Body of pancreas (tissue), 4 donors: ENCODE measurements at regions not wholly inside any gene's neighbourhood (a gene's known extent, or its start where the extent isn't known, plus 50 kb on each side); places are given as distances from the start of the nearest gene placed in this dataset.

ENCODE experiments used
- ATAC-seq: fragments of 150-250 bp; one replicate; pipeline ENCODE4 v1.9.1; 2016
- DNase-seq, 4 donors: peaks; one replicate each; pipeline ENCODE4 v3.0.0-alpha.2; 2019
- H3K27ac ChIP-seq, 4 donors: fragments of 200-600 bp; sonication (generic); 1 replicate in 3 of 4; 2 replicates in 1 of 4; pipeline versions ENCODE4 v1.5.1 to v1.6.1; 2016 to 2019; ENCODE audit warnings: mild to moderate bottlenecking in 1 of 4, mixed read lengths in 1 of 4, moderate library complexity in 1 of 4
- H3K27me3 ChIP-seq, 2 donors: fragments of 200-600 bp; sonication (generic); one replicate each; pipeline ENCODE4 v1.6.0; 2016; ENCODE audit warnings: mild to moderate bottlenecking in 1 of 2
- H3K36me3 ChIP-seq, 2 donors: fragments of 200-600 bp; sonication (generic); replicated peaks in 1 of 2; 2 replicates each; pipeline ENCODE4 v1.5.1; 2016; ENCODE audit warnings: low read depth in 2 of 2; ENCODE audit not compliant: insufficient read depth in 1 of 2
- H3K4me1 ChIP-seq: fragments of 200-600 bp; sonication (generic); one replicate; pipeline ENCODE4 v1.6.0; 2016
- H3K4me3 ChIP-seq, 2 donors: fragments of 200-600 bp; sonication (generic); 1 replicate in 1 of 2; 2 replicates in 1 of 2; pipeline ENCODE4 v1.5.1; 2016 to 2019
- H3K9me3 ChIP-seq, 3 donors: fragments of 200-600 bp; sonication (generic); 1 replicate in 2 of 3; 2 replicates in 1 of 3; pipeline ENCODE4 v1.5.1; 2016
- POLR2A ChIP-seq, 3 donors: fragments of 450-650 bp; IDR thresholded peaks; one replicate each; pipeline ENCODE4 v1.6.1; 2016; ENCODE audit warnings: antibody characterized with exemption in 3 of 3, mild to moderate bottlenecking in 2 of 3
- WGBS, 2 donors: methylation state at CpG; one replicate each; pipeline ENCODE4 v1.1.5; 2017; 5-methylcytosine and 5-hydroxymethylcytosine counted together
- intact Hi-C: fragments of 100-400 bp; cut with DNase I; formaldehyde crosslinking; loops from one replicate; pipeline ENCODE4 v1.15.1; 2023
- TF ChIP-seq, protein P1 (sequence below), 7 experiments: fragments of 450-650 bp in 4 of 7; fragments of 200-600 bp in 3 of 7; sonication (generic) in 3 of 7; IDR thresholded peaks; one replicate each; pipeline ENCODE4 v1.5.1; 2016 to 2019; ENCODE audit warnings: antibody characterized with exemption in 7 of 7

DNA sequence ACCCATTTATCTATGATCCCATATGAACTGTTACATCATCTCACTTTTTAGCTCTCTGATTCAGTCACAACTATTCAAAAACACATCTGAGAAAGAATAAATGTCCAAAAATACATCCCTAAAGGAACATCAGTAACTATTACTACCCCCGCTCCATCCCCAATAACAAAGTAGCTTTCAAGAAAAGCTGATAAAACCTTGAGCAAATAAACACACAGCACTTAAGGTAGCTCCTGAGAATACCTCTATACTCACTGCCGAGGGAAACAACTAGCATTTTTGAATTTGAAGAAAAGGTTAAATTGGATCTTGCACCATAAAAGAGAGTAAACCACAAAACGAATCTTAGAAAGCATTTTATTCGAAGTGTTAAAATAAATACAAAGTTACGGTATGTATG lies 63.4 kb downstream of the PMAIP1 start:
- H3K27ac ChIP-seq, result no peak overlapping the region
- H3K4me1 ChIP-seq, result peaks cover 7% of the 10 kb centered on the region
- DNase-seq, result no peak
- TF ChIP-seq POLR2A (IDR thresholded peaks at IDR 0.05), result no peak
- TF ChIP-seq, protein P1, sequence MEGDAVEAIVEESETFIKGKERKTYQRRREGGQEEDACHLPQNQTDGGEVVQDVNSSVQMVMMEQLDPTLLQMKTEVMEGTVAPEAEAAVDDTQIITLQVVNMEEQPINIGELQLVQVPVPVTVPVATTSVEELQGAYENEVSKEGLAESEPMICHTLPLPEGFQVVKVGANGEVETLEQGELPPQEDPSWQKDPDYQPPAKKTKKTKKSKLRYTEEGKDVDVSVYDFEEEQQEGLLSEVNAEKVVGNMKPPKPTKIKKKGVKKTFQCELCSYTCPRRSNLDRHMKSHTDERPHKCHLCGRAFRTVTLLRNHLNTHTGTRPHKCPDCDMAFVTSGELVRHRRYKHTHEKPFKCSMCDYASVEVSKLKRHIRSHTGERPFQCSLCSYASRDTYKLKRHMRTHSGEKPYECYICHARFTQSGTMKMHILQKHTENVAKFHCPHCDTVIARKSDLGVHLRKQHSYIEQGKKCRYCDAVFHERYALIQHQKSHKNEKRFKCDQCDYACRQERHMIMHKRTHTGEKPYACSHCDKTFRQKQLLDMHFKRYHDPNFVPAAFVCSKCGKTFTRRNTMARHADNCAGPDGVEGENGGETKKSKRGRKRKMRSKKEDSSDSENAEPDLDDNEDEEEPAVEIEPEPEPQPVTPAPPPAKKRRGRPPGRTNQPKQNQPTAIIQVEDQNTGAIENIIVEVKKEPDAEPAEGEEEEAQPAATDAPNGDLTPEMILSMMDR (IDR thresholded peaks at IDR 0.05), result no peak
- H3K9me3 ChIP-seq, result no peaks in the 10 kb centered on the region
- no peak for ATAC-seq
- 57% methylated on average over 5 of the region's 5 CpGs for WGBS, 2 donors
- intact Hi-C loops, result no loop called here
- no peak overlapping the region for H3K4me3 ChIP-seq
- no peaks in the 10 kb centered on the region for H3K36me3 ChIP-seq
- no peaks in the 10 kb centered on the region for H3K27me3 ChIP-seq

DNA sequence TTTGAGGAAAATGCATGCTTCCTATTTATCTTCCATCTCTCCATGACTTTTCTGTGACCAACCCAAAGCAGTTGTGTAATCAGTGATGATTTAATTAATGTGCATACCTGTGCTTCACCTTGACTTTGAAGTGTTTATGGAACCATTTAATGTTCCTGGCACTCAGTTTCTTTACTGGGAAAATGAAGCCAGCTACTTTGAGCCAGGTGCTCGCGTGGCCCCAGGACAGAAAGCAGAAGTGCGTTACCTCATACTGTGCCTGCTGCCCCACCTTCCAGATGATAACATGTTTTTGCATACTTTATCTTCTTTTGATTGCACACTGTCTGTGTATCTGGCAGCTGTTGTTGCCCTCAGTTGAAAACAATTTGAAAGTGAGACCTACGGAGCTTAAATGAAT lies 61.3 kb downstream of the PMAIP1 start:
- H3K4me1 ChIP-seq, result peaks cover 10% of the 10 kb centered on the region
- no peak overlapping the region for H3K4me3 ChIP-seq
- no peaks in the 10 kb centered on the region for H3K36me3 ChIP-seq
- 24 to 27% methylated on average over 4 of the region's 4 CpGs for WGBS, 2 donors
- TF ChIP-seq POLR2A (IDR thresholded peaks at IDR 0.05), result no peak
- TF ChIP-seq, protein P1 (IDR thresholded peaks at IDR 0.05), result no peak
- ATAC-seq (peak; percentile 80), DNase-seq (peak in 3 of 4 donors; percentile 15 to 24 (median 15))
- H3K27me3 ChIP-seq, result no peaks in the 10 kb centered on the region
- intact Hi-C loops, result no loop called here
- no peaks in the 10 kb centered on the region for H3K9me3 ChIP-seq
- H3K27ac ChIP-seq, result no peak overlapping the region

DNA sequence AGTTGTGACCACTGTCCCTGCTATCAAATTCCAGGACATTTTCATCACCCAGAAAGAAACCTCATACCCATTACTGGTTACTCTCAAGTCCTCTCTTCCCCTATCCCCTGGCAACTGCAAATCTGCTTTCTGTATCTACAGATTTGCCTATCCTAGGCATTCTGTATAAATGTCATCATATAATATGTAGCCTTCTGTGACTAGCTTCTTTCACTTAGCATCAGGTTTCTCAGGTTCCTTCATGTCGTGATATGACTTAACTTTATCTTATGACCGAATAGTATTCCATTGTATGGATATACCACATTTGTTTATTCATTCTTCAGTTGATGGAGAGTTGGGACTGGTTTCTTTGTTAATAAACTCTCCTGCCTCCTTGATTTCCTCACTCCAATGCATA lies 60.5 kb downstream of the PMAIP1 start:
- Histone ChIP-seq H3K9me3 (no peaks in the 10 kb centered on the region), H3K4me3 (no peak overlapping the region), H3K27me3 (no peaks in the 10 kb centered on the region), H3K27ac (no peak overlapping the region), H3K36me3 (no peaks in the 10 kb centered on the region), H3K4me1 (peaks cover 10% of the 10 kb centered on the region)
- TF ChIP-seq POLR2A (IDR thresholded peaks at IDR 0.05), result no peak
- TF ChIP-seq, protein P1 (IDR thresholded peaks at IDR 0.05), result no peak
- DNase-seq (no peak), ATAC-seq (no peak)
- intact Hi-C loops, result no loop called here
- WGBS, 2 donors, result 87 to 97% methylated on average over 2 of the region's 2 CpGs

DNA sequence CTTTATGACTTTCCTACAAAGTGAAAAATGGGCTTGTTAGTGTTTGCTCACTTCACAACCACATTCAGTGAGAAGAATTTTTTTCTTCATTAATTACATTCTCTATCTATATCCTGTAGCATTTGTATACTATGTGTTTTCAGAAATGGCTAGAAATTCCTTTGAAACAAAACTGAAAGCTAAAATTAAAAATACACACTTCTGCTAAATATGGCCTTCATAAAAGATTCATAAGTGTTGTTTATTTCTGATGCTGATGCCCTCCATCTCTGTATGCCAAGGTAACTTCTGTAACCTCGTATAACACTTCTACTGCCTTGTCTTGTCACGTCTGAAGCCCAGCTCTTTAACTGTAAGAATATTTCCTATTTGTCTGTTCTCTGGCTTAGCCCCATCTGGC lies 59.8 kb downstream of the PMAIP1 start:
- Histone ChIP-seq H3K27ac (no peak overlapping the region), H3K4me1 (peaks cover 10% of the 10 kb centered on the region), H3K9me3 (no peaks in the 10 kb centered on the region), H3K36me3 (no peaks in the 10 kb centered on the region), H3K27me3 (no peaks in the 10 kb centered on the region), H3K4me3 (no peak overlapping the region)
- 83 to 84% methylated on average over 2 of the region's 2 CpGs for WGBS, 2 donors
- intact Hi-C loops, result no loop called here
- TF ChIP-seq, protein P1 (IDR thresholded peaks at IDR 0.05), result no peak
- no peak for TF ChIP-seq POLR2A (IDR thresholded peaks at IDR 0.05)
- DNase-seq, result no peak
- ATAC-seq, result no peak

DNA sequence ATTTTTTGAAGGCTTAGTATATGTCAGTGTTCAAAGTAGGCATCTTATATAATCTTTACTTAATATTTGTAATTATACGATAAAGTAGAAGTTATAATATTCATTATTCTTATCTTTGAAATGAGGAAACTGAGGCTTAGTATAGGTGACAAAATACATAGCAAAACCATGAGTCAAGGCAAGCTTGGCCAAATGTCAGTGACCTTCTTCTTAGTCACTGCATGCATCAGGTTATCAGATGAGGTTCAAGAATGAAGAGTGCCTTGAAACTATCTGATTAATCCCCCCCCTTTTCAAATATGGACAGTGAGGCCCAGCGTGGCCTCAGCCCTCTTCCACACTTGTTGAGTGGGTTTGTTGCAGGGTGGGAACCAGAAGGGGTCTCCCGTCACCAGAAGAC lies 59.3 kb downstream of the PMAIP1 start:
- H3K27ac ChIP-seq, result no peak overlapping the region
- H3K27me3 ChIP-seq, result no peaks in the 10 kb centered on the region
- H3K9me3 ChIP-seq, result no peaks in the 10 kb centered on the region
- WGBS, 2 donors, result 87 to 90% methylated on average over 3 of the region's 3 CpGs
- no peak for DNase-seq
- intact Hi-C loops, result no loop called here
- peaks cover 10% of the 10 kb centered on the region for H3K4me1 ChIP-seq
- H3K4me3 ChIP-seq, result no peak overlapping the region
- no peak for ATAC-seq
- TF ChIP-seq, protein P1 (IDR thresholded peaks at IDR 0.05), result no peak
- no peak for TF ChIP-seq POLR2A (IDR thresholded peaks at IDR 0.05)
- H3K36me3 ChIP-seq, result no peaks in the 10 kb centered on the region
